Mesothelial cell of epicardium (in vitro differentiated cells): ENCODE measurements at regions not wholly inside any gene's neighbourhood (a gene's known extent, or its start where the extent isn't known, plus 50 kb on each side); places are given as distances from the start of the nearest gene placed in this dataset.

ENCODE experiments used
- DNase-seq, 2 experiments: peaks; one replicate each; pipeline ENCODE4 v3.0.0; 2021; ENCODE audit warnings: low spot score in 2 of 2; ENCODE audit not compliant: unreplicated experiment in 2 of 2
- H3K27ac Mint-ChIP-seq: 2 replicates; pipeline ENCODE4 v1.8.0; 2021; ENCODE audit warnings: mixed read lengths
- H3K27me3 Mint-ChIP-seq: 2 replicates; pipeline ENCODE4 v1.8.0; 2021; ENCODE audit warnings: low read depth, mixed read lengths
- H3K36me3 Mint-ChIP-seq: 2 replicates; pipeline ENCODE4 v1.8.0; 2021; ENCODE audit warnings: mixed read lengths
- H3K4me1 Mint-ChIP-seq: 2 replicates; pipeline ENCODE4 v1.8.0; 2021; ENCODE audit warnings: mixed read lengths
- H3K4me3 Mint-ChIP-seq: 2 replicates; pipeline ENCODE4 v1.8.0; 2021; ENCODE audit warnings: mild to moderate bottlenecking, moderate library complexity, mixed read lengths
- H3K9me3 Mint-ChIP-seq: 2 replicates; pipeline ENCODE4 v1.8.0; 2021; ENCODE audit warnings: mixed read lengths
- TF ChIP-seq, protein P1 (sequence below): fragments of 200-600 bp; sonication (generic); IDR thresholded peaks from one replicate; pipeline ENCODE4 v1.5.0; 2021; ENCODE audit warnings: antibody characterized with exemption; ENCODE audit not compliant: unreplicated experiment

DNA sequence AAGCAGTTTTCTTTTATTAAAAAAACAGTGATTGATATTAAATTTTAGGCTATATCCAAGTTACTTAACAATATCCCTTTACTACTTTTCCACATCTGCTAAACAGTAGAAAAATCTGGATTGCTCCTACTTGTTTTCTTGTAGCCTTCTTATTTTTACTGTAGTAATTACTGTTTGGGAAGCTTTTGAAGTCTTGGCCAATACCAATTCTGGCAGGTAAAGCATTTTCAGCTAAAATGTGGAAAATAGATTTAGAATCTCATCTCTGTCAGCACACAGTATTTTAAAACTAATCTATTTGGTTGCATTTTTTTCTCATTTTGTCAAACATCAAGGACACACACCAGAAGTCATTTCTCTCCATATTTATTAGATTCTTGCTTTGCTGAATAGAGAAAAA, 1485.7 kb upstream of the PIK3C3 start:
- TF ChIP-seq, protein P1, sequence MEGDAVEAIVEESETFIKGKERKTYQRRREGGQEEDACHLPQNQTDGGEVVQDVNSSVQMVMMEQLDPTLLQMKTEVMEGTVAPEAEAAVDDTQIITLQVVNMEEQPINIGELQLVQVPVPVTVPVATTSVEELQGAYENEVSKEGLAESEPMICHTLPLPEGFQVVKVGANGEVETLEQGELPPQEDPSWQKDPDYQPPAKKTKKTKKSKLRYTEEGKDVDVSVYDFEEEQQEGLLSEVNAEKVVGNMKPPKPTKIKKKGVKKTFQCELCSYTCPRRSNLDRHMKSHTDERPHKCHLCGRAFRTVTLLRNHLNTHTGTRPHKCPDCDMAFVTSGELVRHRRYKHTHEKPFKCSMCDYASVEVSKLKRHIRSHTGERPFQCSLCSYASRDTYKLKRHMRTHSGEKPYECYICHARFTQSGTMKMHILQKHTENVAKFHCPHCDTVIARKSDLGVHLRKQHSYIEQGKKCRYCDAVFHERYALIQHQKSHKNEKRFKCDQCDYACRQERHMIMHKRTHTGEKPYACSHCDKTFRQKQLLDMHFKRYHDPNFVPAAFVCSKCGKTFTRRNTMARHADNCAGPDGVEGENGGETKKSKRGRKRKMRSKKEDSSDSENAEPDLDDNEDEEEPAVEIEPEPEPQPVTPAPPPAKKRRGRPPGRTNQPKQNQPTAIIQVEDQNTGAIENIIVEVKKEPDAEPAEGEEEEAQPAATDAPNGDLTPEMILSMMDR, result no peak
- DNase-seq, result no peak
- Mint-ChIP-seq H3K9me3 (peaks cover 7% of the 10 kb centered on the region), H3K27me3 (no peaks in the 10 kb centered on the region), H3K4me3 (no peak overlapping the region), H3K27ac (no peak overlapping the region), H3K36me3 (no peaks in the 10 kb centered on the region), H3K4me1 (no peaks in the 10 kb centered on the region)

DNA sequence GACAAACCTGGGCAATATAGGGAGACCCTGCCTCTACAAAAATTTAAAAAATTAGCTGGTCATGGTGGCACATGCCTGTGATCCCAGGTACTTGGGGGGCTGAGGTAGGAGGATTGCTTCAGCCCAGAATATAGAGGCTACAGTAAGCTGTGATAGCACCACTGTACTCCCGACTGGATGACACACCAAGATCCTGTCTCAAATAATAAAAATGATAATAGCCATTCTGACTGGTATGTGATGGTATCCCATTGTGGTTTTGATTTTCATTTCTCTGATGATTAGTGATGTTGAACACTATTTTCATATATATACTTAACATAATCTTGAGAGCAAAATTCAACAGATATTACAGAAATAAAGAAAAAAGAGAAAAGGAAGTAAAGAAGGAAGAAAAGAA, 1491.0 kb upstream of the PIK3C3 start:
- Mint-ChIP-seq H3K36me3 (no peaks in the 10 kb centered on the region), H3K27ac (no peak overlapping the region), H3K27me3 (no peaks in the 10 kb centered on the region), H3K4me1 (no peaks in the 10 kb centered on the region), H3K9me3 (peaks cover 5% of the 10 kb centered on the region), H3K4me3 (no peak overlapping the region)
- TF ChIP-seq, protein P1, result no peak
- no peak for DNase-seq

DNA sequence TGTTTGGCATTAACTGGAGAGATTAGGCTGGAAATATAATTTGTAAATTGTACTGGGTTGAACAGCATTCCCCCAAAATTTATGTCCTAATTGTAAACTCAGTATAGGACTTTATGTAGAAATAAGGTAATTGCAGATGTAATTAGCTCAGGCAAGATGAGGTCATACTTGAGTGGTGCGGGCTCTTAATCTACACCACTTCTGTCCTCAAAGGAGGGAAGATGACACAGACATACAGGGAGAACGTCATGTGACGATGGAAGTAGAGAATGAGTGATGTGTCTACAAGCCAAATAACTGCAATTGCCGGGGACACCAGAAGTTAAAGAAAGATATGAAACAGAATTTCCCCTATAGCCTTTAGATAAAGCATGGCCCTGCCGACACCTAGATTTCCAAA, 1501.1 kb upstream of the PIK3C3 start:
- Mint-ChIP-seq H3K4me1 (no peaks in the 10 kb centered on the region), H3K4me3 (no peak overlapping the region), H3K9me3 (no peaks in the 10 kb centered on the region), H3K27me3 (peaks cover 3% of the 10 kb centered on the region), H3K27ac (no peak overlapping the region), H3K36me3 (no peaks in the 10 kb centered on the region)
- TF ChIP-seq, protein P1, result no peak
- DNase-seq, result no peak

DNA sequence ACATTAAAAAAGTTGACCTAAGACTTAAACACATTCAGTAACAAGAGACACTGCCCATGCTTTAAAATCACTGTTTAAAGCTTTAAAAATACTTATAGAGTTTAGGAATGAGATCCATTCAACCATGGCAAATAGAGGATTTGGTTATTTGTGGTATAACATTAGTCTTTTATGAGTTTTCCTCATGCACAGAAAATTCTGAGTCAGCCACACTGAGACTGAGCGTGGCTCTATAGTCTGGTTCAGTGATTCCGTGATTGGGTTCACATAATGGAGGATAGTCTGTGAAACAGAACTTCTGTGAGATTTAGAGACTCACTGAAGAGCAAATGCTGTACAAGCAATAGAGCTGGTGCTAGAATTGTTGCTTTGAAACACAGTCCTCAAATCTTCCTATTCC, 1502.4 kb upstream of the PIK3C3 start:
- no peaks in the 10 kb centered on the region for H3K9me3 Mint-ChIP-seq
- H3K27me3 Mint-ChIP-seq, result peaks cover 3% of the 10 kb centered on the region
- no peaks in the 10 kb centered on the region for H3K36me3 Mint-ChIP-seq
- no peaks in the 10 kb centered on the region for H3K4me1 Mint-ChIP-seq
- H3K27ac Mint-ChIP-seq, result no peak overlapping the region
- no peak overlapping the region for H3K4me3 Mint-ChIP-seq
- TF ChIP-seq, protein P1, result no peak
- no peak for DNase-seq

DNA sequence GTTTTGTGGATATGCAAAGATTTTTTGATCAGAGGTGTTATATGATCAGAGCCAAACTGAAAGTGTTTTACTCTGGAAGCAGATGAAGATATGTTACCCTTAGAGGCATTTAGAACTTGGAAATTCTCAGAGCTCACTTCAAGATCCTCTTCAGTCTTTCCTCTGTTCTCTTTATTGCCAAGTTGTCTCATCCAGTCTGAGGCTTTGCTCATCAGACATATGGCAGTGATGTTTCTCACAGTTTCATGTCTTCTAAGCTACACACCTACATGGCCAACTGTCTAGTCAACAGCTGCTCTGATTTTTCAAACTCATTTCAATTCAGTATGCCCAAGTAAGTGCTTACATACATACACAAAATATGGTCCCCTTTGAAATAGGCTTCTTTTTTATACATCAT, 1504.3 kb upstream of the PIK3C3 start:
- Mint-ChIP-seq H3K36me3 (no peaks in the 10 kb centered on the region), H3K4me1 (no peaks in the 10 kb centered on the region), H3K4me3 (no peak overlapping the region), H3K9me3 (no peaks in the 10 kb centered on the region), H3K27me3 (peaks cover 3% of the 10 kb centered on the region), H3K27ac (no peak overlapping the region)
- TF ChIP-seq, protein P1, result no peak
- no peak for DNase-seq

DNA sequence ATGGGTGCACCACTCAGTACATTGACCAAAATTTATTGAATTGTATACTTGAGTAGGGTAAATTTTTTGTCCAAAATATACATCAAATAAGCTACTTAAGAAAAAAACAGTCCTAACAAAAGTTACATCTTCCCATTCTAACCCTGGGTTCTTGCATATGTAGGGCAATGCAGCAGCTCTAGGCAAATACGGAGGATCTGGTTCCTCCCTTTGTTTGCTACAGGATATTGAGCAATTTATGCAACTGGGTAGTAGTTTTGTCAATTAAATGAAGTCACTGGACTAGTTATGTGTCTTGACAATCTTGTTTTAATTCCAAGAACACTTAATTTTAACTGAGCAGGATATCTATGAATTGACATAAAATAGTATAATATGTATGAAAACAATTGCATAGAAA, 1507.2 kb upstream of the PIK3C3 start:
- no peaks in the 10 kb centered on the region for H3K36me3 Mint-ChIP-seq

More for the DNA sequence above, 1507.2 kb upstream of the PIK3C3 start:
- Mint-ChIP-seq H3K27ac (no peak overlapping the region), H3K4me1 (peaks cover 2% of the 10 kb centered on the region), H3K27me3 (no peaks in the 10 kb centered on the region), H3K9me3 (no peaks in the 10 kb centered on the region), H3K4me3 (no peak overlapping the region)
- no peak for DNase-seq
- TF ChIP-seq, protein P1, result no peak
